H1 (cell line): ENCODE measurements at regions not wholly inside any gene's neighbourhood (a gene's known extent, or its start where the extent isn't known, plus 50 kb on each side); places are given as distances from the start of the nearest gene placed in this dataset.
A peak's percentile ranks its signal among the peaks of the same experiment; 100 is the strongest.

Experiments
- CTCF ChIA-PET: fragments of 300-600 bp; sonication (Branson Sonifier 250); formaldehyde crosslinking; loops from one replicate; lab custom pipeline; 2021; ENCODE audit not compliant: partially characterized antibody; lab: Charles Lee
- POLR2A ChIA-PET: fragments of 300-600 bp; sonication (Branson Sonifier 250); formaldehyde crosslinking; loops from one replicate; lab custom pipeline; 2021; ENCODE audit warnings: inconsistent platforms; ENCODE audit not compliant: partially characterized antibody; lab: Charles Lee
- DNase-seq, 2 experiments: peaks; one replicate each; pipeline versions ENCODE4 v3.0.0 to v3.0.0-alpha.2; 2010 to 2022; ENCODE audit warnings: low spot score in 2 of 2, low read depth in 1 of 2, mixed read lengths in 1 of 2
- FAIRE-seq: peaks from 2 replicates; lab custom pipeline; 2011; peaks lifted over from hg19 to GRCh38; lab: Jason Lieb, UNC
- H2AFZ ChIP-seq: 2 replicates; pipeline ENCODE4 v1.8.1; 2012; ENCODE audit warnings: low read length, inconsistent platforms
- H2AK5ac ChIP-seq: 2 replicates; pipeline ENCODE4 v1.6.1; 2013; ENCODE audit warnings: low read depth, low read length
- H2BK120ac ChIP-seq: replicated peaks from 2 replicates; pipeline ENCODE3; 2013; ENCODE audit warnings: low read depth, low read length, inconsistent platforms
- H2BK12ac ChIP-seq: 2 replicates; pipeline ENCODE4 v1.6.1; 2013; ENCODE audit warnings: low read depth, low read length
- H2BK15ac ChIP-seq: 2 replicates; pipeline ENCODE4 v1.6.1; 2013; ENCODE audit warnings: low read length
- H2BK20ac ChIP-seq: 2 replicates; pipeline ENCODE4 v1.6.1; 2013; ENCODE audit warnings: low read length
- H2BK5ac ChIP-seq: 2 replicates; pipeline ENCODE4 v1.6.1; 2013; ENCODE audit warnings: low read depth, low read length
- H3K14ac ChIP-seq: 2 replicates; pipeline ENCODE4 v1.6.1; 2013; ENCODE audit warnings: inconsistent platforms; ENCODE audit not compliant: insufficient read length
- H3K18ac ChIP-seq: 2 replicates; pipeline ENCODE4 v1.6.1; 2013; ENCODE audit warnings: low read length; ENCODE audit errors: extremely low read depth
- H3K23ac ChIP-seq: 2 replicates; pipeline ENCODE4 v1.6.1; 2013; ENCODE audit warnings: inconsistent platforms; ENCODE audit not compliant: insufficient read length
- H3K23me2 ChIP-seq: 2 replicates; pipeline ENCODE4 v1.6.1; 2013; ENCODE audit warnings: low read depth, low read length
- H3K27ac ChIP-seq: 2 replicates; pipeline ENCODE4 v1.6.1; 2011; ENCODE audit warnings: low read depth, low read length, inconsistent platforms
- H3K27me3 ChIP-seq, 4 experiments: replicated peaks in 1 of 4; 1 replicate in 1 of 4; 2 replicates in 3 of 4; pipeline versions ENCODE4 v1.6.1 to v1.8.1; 2011 to 2013; ENCODE audit warnings: low read length in 3 of 4, mild to moderate bottlenecking in 3 of 4, inconsistent platforms in 2 of 4, mixed read lengths in 2 of 4, moderate library complexity in 1 of 4; ENCODE audit not compliant: control insufficient read depth in 3 of 4, insufficient read depth in 3 of 4; ENCODE audit errors: extremely low read depth in 1 of 4
- H3K36me3 ChIP-seq, 4 experiments: 2 replicates each; pipeline versions ENCODE4 v1.6.1 to v1.8.1; 2011 to 2013; ENCODE audit warnings: mild to moderate bottlenecking in 4 of 4, low read length in 3 of 4, moderate library complexity in 2 of 4, control low read depth in 1 of 4, inconsistent platforms in 1 of 4; ENCODE audit not compliant: insufficient read depth in 4 of 4, control insufficient read depth in 2 of 4
- H3K4ac ChIP-seq: replicated peaks from 2 replicates; pipeline ENCODE3; 2013; ENCODE audit warnings: low read length, low read depth, mixed read lengths, inconsistent platforms; ENCODE audit not compliant: insufficient read length
- H3K4me1 ChIP-seq, 4 experiments: replicated peaks in 1 of 4; 1 replicate in 1 of 4; 2 replicates in 3 of 4; pipeline versions ENCODE4 v1.6.1 to v1.8.1; 2011 to 2013; ENCODE audit warnings: low read length in 3 of 4, inconsistent platforms in 2 of 4, mixed read lengths in 1 of 4; ENCODE audit not compliant: insufficient read depth in 4 of 4, control insufficient read depth in 3 of 4
- H3K4me2 ChIP-seq, 2 experiments: 2 replicates each; pipeline versions ENCODE4 v1.6.1 to v1.8.1; 2011 to 2013; ENCODE audit warnings: low read depth in 2 of 2, low read length in 2 of 2, control low read depth in 1 of 2, inconsistent platforms in 1 of 2, mild to moderate bottlenecking in 1 of 2; ENCODE audit not compliant: insufficient read depth in 1 of 2
- H3K4me3 ChIP-seq, 4 experiments: fragments of 200-600, 300-600 bp in 1 of 4; sonication (generic), shearing (Covaris generic), sonication (Bioruptor Twin) in 1 of 4; 2 replicates each; pipeline versions ENCODE4 v1.5.1 to v1.8.1; 2011 to 2016; ENCODE audit warnings: low read length in 4 of 4, low read depth in 3 of 4, control low read depth in 2 of 4, inconsistent platforms in 2 of 4, mild to moderate bottlenecking in 2 of 4, mixed read lengths in 1 of 4, moderate library complexity in 1 of 4; ENCODE audit not compliant: insufficient read depth in 2 of 4; ENCODE audit errors: extremely low read depth in 1 of 4
- H3K56ac ChIP-seq: replicated peaks from 2 replicates; pipeline ENCODE3; 2013; ENCODE audit warnings: low read depth, mild to moderate bottlenecking, mixed read lengths, low read length, inconsistent platforms; ENCODE audit not compliant: insufficient read length
- H3K79me1 ChIP-seq: 2 replicates; pipeline ENCODE4 v1.6.1; 2013; ENCODE audit warnings: low read depth, low read length, control low read depth
- H3K79me2 ChIP-seq, 2 experiments: 2 replicates each; pipeline versions ENCODE4 v1.6.1 to v1.8.1; 2012 to 2013; ENCODE audit warnings: low read length in 2 of 2, mild to moderate bottlenecking in 2 of 2, inconsistent platforms in 1 of 2; ENCODE audit not compliant: insufficient read depth in 2 of 2, control insufficient read depth in 1 of 2
- H3K9ac ChIP-seq, 4 experiments: replicated peaks in 1 of 4; 1 replicate in 1 of 4; 2 replicates in 3 of 4; pipeline versions ENCODE4 v1.6.1 to v1.8.1; 2011 to 2013; ENCODE audit warnings: low read depth in 3 of 4, low read length in 3 of 4, control low read depth in 2 of 4, mild to moderate bottlenecking in 2 of 4, moderate library complexity in 2 of 4, inconsistent platforms in 1 of 4; ENCODE audit errors: extremely low read depth in 1 of 4
- H3K9me3 ChIP-seq, 2 experiments: 2 replicates each; pipeline versions ENCODE4 v1.6.1 to v1.8.1; 2012 to 2013; ENCODE audit warnings: mild to moderate bottlenecking in 2 of 2, moderate library complexity in 2 of 2, control low read depth in 1 of 2, inconsistent platforms in 1 of 2, low read depth in 1 of 2, low read length in 1 of 2, mixed read lengths in 1 of 2; ENCODE audit not compliant: insufficient read depth in 2 of 2
- H4K20me1 ChIP-seq, 2 experiments: replicated peaks in 1 of 2; 2 replicates each; pipeline versions ENCODE3 to v1.8.1; 2011 to 2013; ENCODE audit warnings: inconsistent platforms in 2 of 2, low read length in 2 of 2, mild to moderate bottlenecking in 1 of 2; ENCODE audit not compliant: insufficient read depth in 2 of 2, control insufficient read depth in 1 of 2
- H4K5ac ChIP-seq: 2 replicates; pipeline ENCODE4 v1.6.1; 2013; ENCODE audit warnings: low read length, low read depth, mixed read lengths, inconsistent platforms; ENCODE audit not compliant: insufficient read length
- H4K8ac ChIP-seq: 2 replicates; pipeline ENCODE4 v1.8.0; 2013; ENCODE audit warnings: mild to moderate bottlenecking, moderate library complexity, low read length, inconsistent platforms; ENCODE audit not compliant: insufficient read depth; ENCODE audit errors: extremely low read depth
- H4K91ac ChIP-seq: replicated peaks from 2 replicates; pipeline ENCODE3; 2013; ENCODE audit warnings: low read length, mixed read lengths, inconsistent platforms; ENCODE audit not compliant: insufficient read length
- ATF2 ChIP-seq: IDR thresholded peaks from 2 replicates; pipeline ENCODE4 v1.6.1; 2012; ENCODE audit warnings: low read length, inconsistent platforms
- BACH1 ChIP-seq: IDR thresholded peaks from 2 replicates; pipeline ENCODE4 v1.6.1; 2012; ENCODE audit warnings: low read length, improper control_type of control experiment
- HDAC6 ChIP-seq: IDR thresholded peaks from one replicate; pipeline ENCODE4 v1.7.1; 2012; ENCODE audit warnings: low read depth, mild to moderate bottlenecking, inconsistent platforms, low read length, moderate library complexity
- KDM5A ChIP-seq: fragments of 200-600 bp; IDR thresholded peaks from 2 replicates; pipeline ENCODE4 v1.7.1; 2012; ENCODE audit warnings: mild to moderate bottlenecking, low read length, inconsistent platforms, mixed read lengths
- POLR2AphosphoS5 ChIP-seq: IDR thresholded peaks from 2 replicates; pipeline ENCODE4 v1.6.1; 2011; ENCODE audit warnings: low read depth, low read length
- TAF1 ChIP-seq: IDR thresholded peaks from 2 replicates; pipeline ENCODE4 v1.6.1; 2011; ENCODE audit warnings: mild to moderate bottlenecking, low read depth, low read length
- WGBS, 2 experiments: shearing (Covaris generic) in 1 of 2; methylation state at CpG; one replicate each; pipeline versions ENCODE4 v1.1.6 to v1.1.7; 2013 to 2015; ENCODE audit warnings: low lambda C conversion rate in 2 of 2, mixed read lengths in 2 of 2, inconsistent platforms in 1 of 2, low coverage in 1 of 2, missing lambda C conversion rate in 1 of 2; ENCODE audit not compliant: insufficient replicate concordance in 2 of 2, insufficient coverage in 1 of 2, insufficient read length in 1 of 2; ENCODE audit errors: extremely low coverage in 1 of 2, missing lambda C conversion rate in 1 of 2; 5-methylcytosine and 5-hydroxymethylcytosine counted together

GRCh38 chr14:57087841-57088240 lies 180.9 kb downstream of the EXOC5 start:
- TF ChIP-seq TAF1 = no peak
- no peak for TF ChIP-seq ATF2
- no peak for TF ChIP-seq HDAC6
- TF ChIP-seq POLR2AphosphoS5 = no peak
- TF ChIP-seq BACH1 = no peak
- TF ChIP-seq KDM5A = no peak
- TF ChIP-seq, all 59 proteins: peak for 0
- Histone ChIP-seq H3K79me2 (no peaks in the 10 kb centered on the region), H3K4me3 (no peak overlapping the region), H3K27ac (no peak overlapping the region), H2BK15ac (peak overlapping the region; percentile 65; the same call in 1 of the 2 replicates), H3K56ac (no peak overlapping the region), H2AK5ac (no peak overlapping the region), H2BK120ac (no peak overlapping the region), H3K23ac (no peak overlapping the region), H3K4me1 (peaks cover 0 to 12% (median 4%) of the 10 kb centered on the region in 4 experiments; a peak in 6 of 7 replicates), H3K4me2 (no peak overlapping the region), H2BK12ac (no peak overlapping the region), H2AFZ (no peak overlapping the region), H4K5ac (no peak overlapping the region), H3K14ac (no peak overlapping the region), H2BK5ac (no peak overlapping the region), H4K91ac (no peak overlapping the region), H4K8ac (no peak overlapping the region), H3K9ac (no peak overlapping the region), H4K20me1 (no peaks in the 10 kb centered on the region), H3K36me3 (0 out of 8 replicates have a peak, but pooled peaks cover 0 to 4% (median 0%) of the 10 kb centered on the region in 4 experiments), H3K9me3 (peaks cover 3 to 5% of the 10 kb centered on the region in 2 experiments; a peak in 1 of 4 replicates), H3K79me1 (no peaks in the 10 kb centered on the region), H3K4ac (no peak overlapping the region), H3K18ac (no peak overlapping the region), H2BK20ac (no peak overlapping the region), H3K23me2 (no peaks in the 10 kb centered on the region), H3K27me3 (no peaks in the 10 kb centered on the region)
- POLR2A ChIA-PET = no interaction called here
- no peak for DNase-seq
- 86% methylated on average over 2 of the region's 2 CpGs; no CpG with 5 or more reads in 1 of the 2 experiments for WGBS, 2 experiments
- no peak for FAIRE-seq
- CTCF ChIA-PET = no interaction called here
